Endodermal cell (in vitro differentiated cells): ENCODE measurements at regions not wholly inside any gene's neighbourhood (a gene's known extent, or its start where the extent isn't known, plus 50 kb on each side); places are given as distances from the start of the nearest gene placed in this dataset.
A peak's percentile ranks its signal among the peaks of the same experiment; 100 is the strongest.

Experiments
- DNase-seq: peaks from one replicate; pipeline ENCODE4 v3.0.0-alpha.2; 2017
- H3K27ac ChIP-seq: 2 replicates; pipeline ENCODE4 v1.5.1; 2013; ENCODE audit warnings: mild to moderate bottlenecking, low read depth, low read length, moderate library complexity
- H3K27me3 ChIP-seq: 2 replicates; pipeline ENCODE4 v1.6.1; 2013; ENCODE audit warnings: mild to moderate bottlenecking, low read length, moderate library complexity; ENCODE audit not compliant: insufficient read depth, control insufficient read depth, poor library complexity, severe bottlenecking
- H3K36me3 ChIP-seq: 2 replicates; pipeline ENCODE4 v1.7.0; 2013; ENCODE audit warnings: mild to moderate bottlenecking, low read length, moderate library complexity; ENCODE audit not compliant: control insufficient read depth, insufficient read depth
- H3K4me1 ChIP-seq: one replicate; pipeline ENCODE4 v1.7.0; 2013; ENCODE audit warnings: low read length; ENCODE audit not compliant: control insufficient read depth, insufficient read depth
- H3K4me3 ChIP-seq: 2 replicates; pipeline ENCODE4 v1.5.1; 2013; ENCODE audit warnings: mild to moderate bottlenecking, low read length, moderate library complexity
- H3K9ac ChIP-seq: 2 replicates; pipeline ENCODE4 v1.6.1; 2013; ENCODE audit warnings: mild to moderate bottlenecking, low read length, moderate library complexity; ENCODE audit not compliant: poor library complexity, severe bottlenecking; ENCODE audit errors: extremely low read depth
- H3K9me3 ChIP-seq: 2 replicates; pipeline ENCODE4 v1.6.1; 2013; ENCODE audit warnings: mild to moderate bottlenecking, low read length, moderate library complexity; ENCODE audit not compliant: control insufficient read depth
- H3K27ac Mint-ChIP-seq: 2 replicates; pipeline ENCODE4 v1.8.0; 2020; ENCODE audit warnings: mixed read lengths
- H3K27me3 Mint-ChIP-seq: 2 replicates; pipeline ENCODE4 v1.8.0; 2021; ENCODE audit warnings: mild to moderate bottlenecking, mixed read lengths; ENCODE audit not compliant: insufficient read depth
- H3K36me3 Mint-ChIP-seq: 2 replicates; pipeline ENCODE4 v1.8.0; 2020; ENCODE audit warnings: low read depth, mixed read lengths
- H3K4me1 Mint-ChIP-seq: 2 replicates; pipeline ENCODE4 v1.8.0; 2020; ENCODE audit warnings: mixed read lengths
- H3K4me3 Mint-ChIP-seq: 2 replicates; pipeline ENCODE4 v1.8.0; 2020; ENCODE audit warnings: mild to moderate bottlenecking, moderate library complexity, mixed read lengths
- H3K9me3 Mint-ChIP-seq: 2 replicates; pipeline ENCODE4 v1.8.0; 2020; ENCODE audit warnings: mild to moderate bottlenecking, mixed read lengths
- WGBS, 2 experiments: methylation state at CpG; one replicate each; pipeline versions ENCODE4 v1.1.5 to v1.1.7; 2013; ENCODE audit warnings: missing lambda C conversion rate in 2 of 2, mixed read lengths in 1 of 2; ENCODE audit not compliant: insufficient coverage in 1 of 2, insufficient read length in 1 of 2; 5-methylcytosine and 5-hydroxymethylcytosine counted together
- TF ChIP-seq, protein P1 (sequence below): fragments of 200-600 bp; sonication (generic); conservative IDR thresholded peaks from 2 replicates; pipeline ENCODE4 v1.5.0; 2021; ENCODE audit warnings: antibody characterized with exemption, mild to moderate bottlenecking

GRCh38 chr17:12290207-12290606 is 269.5 kb downstream of the MAP2K4 start:
- no peaks in the 10 kb centered on the region for H3K4me1 ChIP-seq
- H3K9ac ChIP-seq, result no peak overlapping the region
- Mint-ChIP-seq H3K4me1 (peaks cover 4% of the 10 kb centered on the region), H3K27me3 (no peaks in the 10 kb centered on the region), H3K4me3 (no peak overlapping the region), H3K27ac (no peak overlapping the region), H3K9me3 (no peaks in the 10 kb centered on the region), H3K36me3 (no peaks in the 10 kb centered on the region)
- no peak overlapping the region for H3K27ac ChIP-seq
- H3K9me3 ChIP-seq, result no peaks in the 10 kb centered on the region
- H3K36me3 ChIP-seq, result no peaks in the 10 kb centered on the region
- no peak overlapping the region for H3K4me3 ChIP-seq
- WGBS, 2 experiments, result 94 to 100% methylated on average over 4 to 6 of the region's 6 CpGs
- no peak for DNase-seq
- no peaks in the 10 kb centered on the region for H3K27me3 ChIP-seq
- TF ChIP-seq, protein P1, sequence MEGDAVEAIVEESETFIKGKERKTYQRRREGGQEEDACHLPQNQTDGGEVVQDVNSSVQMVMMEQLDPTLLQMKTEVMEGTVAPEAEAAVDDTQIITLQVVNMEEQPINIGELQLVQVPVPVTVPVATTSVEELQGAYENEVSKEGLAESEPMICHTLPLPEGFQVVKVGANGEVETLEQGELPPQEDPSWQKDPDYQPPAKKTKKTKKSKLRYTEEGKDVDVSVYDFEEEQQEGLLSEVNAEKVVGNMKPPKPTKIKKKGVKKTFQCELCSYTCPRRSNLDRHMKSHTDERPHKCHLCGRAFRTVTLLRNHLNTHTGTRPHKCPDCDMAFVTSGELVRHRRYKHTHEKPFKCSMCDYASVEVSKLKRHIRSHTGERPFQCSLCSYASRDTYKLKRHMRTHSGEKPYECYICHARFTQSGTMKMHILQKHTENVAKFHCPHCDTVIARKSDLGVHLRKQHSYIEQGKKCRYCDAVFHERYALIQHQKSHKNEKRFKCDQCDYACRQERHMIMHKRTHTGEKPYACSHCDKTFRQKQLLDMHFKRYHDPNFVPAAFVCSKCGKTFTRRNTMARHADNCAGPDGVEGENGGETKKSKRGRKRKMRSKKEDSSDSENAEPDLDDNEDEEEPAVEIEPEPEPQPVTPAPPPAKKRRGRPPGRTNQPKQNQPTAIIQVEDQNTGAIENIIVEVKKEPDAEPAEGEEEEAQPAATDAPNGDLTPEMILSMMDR, result no peak

GRCh38 chr17:12296209-12296625 is 275.5 kb downstream of the MAP2K4 start:
- Mint-ChIP-seq H3K36me3 (no peaks in the 10 kb centered on the region), H3K27me3 (no peaks in the 10 kb centered on the region), H3K4me3 (no peak overlapping the region), H3K27ac (no peak overlapping the region), H3K9me3 (no peaks in the 10 kb centered on the region), H3K4me1 (peaks cover 4% of the 10 kb centered on the region)
- Histone ChIP-seq H3K27me3 (no peaks in the 10 kb centered on the region), H3K27ac (peak overlapping the region; percentile 76), H3K4me3 (no peak overlapping the region), H3K9ac (no peak overlapping the region), H3K4me1 (peaks cover 4% of the 10 kb centered on the region), H3K9me3 (no peaks in the 10 kb centered on the region), H3K36me3 (no peaks in the 10 kb centered on the region)
- WGBS, 2 experiments, result 23 to 63% methylated on average over 4 to 5 of the region's 5 CpGs
- TF ChIP-seq, protein P1, result no peak
- peak; percentile 77 for DNase-seq

GRCh38 chr17:12301551-12301950 is 280.9 kb downstream of the MAP2K4 start:
- Histone ChIP-seq H3K27me3 (no peaks in the 10 kb centered on the region), H3K4me1 (no peaks in the 10 kb centered on the region), H3K9me3 (no peaks in the 10 kb centered on the region), H3K4me3 (no peak overlapping the region), H3K9ac (no peak overlapping the region), H3K27ac (no peak overlapping the region), H3K36me3 (no peaks in the 10 kb centered on the region)
- H3K9me3 Mint-ChIP-seq, result peaks cover 11% of the 10 kb centered on the region
- no peaks in the 10 kb centered on the region for H3K4me1 Mint-ChIP-seq
- no peak for DNase-seq
- TF ChIP-seq, protein P1, result no peak
- no peaks in the 10 kb centered on the region for H3K36me3 Mint-ChIP-seq
- no peak overlapping the region for H3K27ac Mint-ChIP-seq
- no peaks in the 10 kb centered on the region for H3K27me3 Mint-ChIP-seq
- no peak overlapping the region for H3K4me3 Mint-ChIP-seq
- WGBS, 2 experiments, result 86 to 92% methylated on average over 4 of the region's 4 CpGs
